ENCODE measurements at regions not wholly inside any gene's neighbourhood (a gene's known extent, or its start where the extent isn't known, plus 50 kb on each side); places are given as distances from the start of the nearest gene placed in this dataset.

- H3K27ac ChIP-seq = no peak overlapping the region
- H3K4me3 ChIP-seq = no peak overlapping the region
- no peaks in the 10 kb centered on the region for H3K27me3 ChIP-seq
- TF ChIP-seq POLR2A (IDR thresholded peaks at IDR 0.05) (no peak), EP300 (IDR thresholded peaks at IDR 0.05) (no peak), POLR2AphosphoS5 (IDR thresholded peaks at IDR 0.05) (no peak)
- TF ChIP-seq, protein P1, sequence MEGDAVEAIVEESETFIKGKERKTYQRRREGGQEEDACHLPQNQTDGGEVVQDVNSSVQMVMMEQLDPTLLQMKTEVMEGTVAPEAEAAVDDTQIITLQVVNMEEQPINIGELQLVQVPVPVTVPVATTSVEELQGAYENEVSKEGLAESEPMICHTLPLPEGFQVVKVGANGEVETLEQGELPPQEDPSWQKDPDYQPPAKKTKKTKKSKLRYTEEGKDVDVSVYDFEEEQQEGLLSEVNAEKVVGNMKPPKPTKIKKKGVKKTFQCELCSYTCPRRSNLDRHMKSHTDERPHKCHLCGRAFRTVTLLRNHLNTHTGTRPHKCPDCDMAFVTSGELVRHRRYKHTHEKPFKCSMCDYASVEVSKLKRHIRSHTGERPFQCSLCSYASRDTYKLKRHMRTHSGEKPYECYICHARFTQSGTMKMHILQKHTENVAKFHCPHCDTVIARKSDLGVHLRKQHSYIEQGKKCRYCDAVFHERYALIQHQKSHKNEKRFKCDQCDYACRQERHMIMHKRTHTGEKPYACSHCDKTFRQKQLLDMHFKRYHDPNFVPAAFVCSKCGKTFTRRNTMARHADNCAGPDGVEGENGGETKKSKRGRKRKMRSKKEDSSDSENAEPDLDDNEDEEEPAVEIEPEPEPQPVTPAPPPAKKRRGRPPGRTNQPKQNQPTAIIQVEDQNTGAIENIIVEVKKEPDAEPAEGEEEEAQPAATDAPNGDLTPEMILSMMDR (IDR thresholded peaks at IDR 0.05) = no peak
- intact Hi-C loops (cut with DNase I; ENCODE audit: low total_unique reads) = no loop called here
- peaks cover 0 to 5% (median 1%) of the 10 kb centered on the region in 4 donors for H3K9me3 ChIP-seq
- DNase-seq = no peak
- WGBS, 5 donors = 92 to 96% (median 94%) methylated on average over 11 of the region's 11 CpGs
- H3K4me1 ChIP-seq = no peaks in the 10 kb centered on the region
- H3K36me3 ChIP-seq = no peaks in the 10 kb centered on the region
These were observed 323.7 kb downstream of the THBS2 start for GRCh38 chr6:168929871-168930450.

- H3K36me3 ChIP-seq = no peaks in the 10 kb centered on the region
- 86 to 93% (median 90%) methylated on average over 10 of the region's 10 CpGs for WGBS, 5 donors
These were observed 325.6 kb downstream of the THBS2 start for GRCh38 chr6:168928012-168928411.

DNA sequence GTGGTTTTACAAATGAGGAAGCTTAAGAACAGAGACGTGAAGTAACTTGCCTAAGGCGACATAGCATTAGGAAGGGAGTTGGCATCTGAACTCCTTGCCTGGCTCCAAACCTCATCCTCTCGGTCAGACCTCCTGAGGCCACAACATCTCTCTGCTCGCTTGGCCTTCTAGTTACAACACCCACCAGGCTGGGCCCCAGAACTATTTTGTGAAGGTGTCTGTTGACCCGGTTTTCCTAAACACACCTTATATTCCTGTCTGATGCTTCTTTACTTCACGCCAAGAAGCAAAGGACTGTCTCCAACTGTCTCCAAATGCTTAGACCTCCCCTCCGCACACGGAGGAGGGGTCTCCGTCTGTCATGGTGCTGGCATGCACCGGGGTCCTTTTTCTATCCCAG is 326.6 kb downstream of the THBS2 start:
- Histone ChIP-seq H3K27me3 (no peaks in the 10 kb centered on the region), H3K27ac (no peak overlapping the region), H3K4me3 (no peak overlapping the region), H3K36me3 (no peaks in the 10 kb centered on the region), H3K4me1 (no peaks in the 10 kb centered on the region), H3K9me3 (peaks cover 0 to 3% (median under 1%) of the 10 kb centered on the region in 4 donors)
- no peak for DNase-seq
- TF ChIP-seq POLR2AphosphoS5 (IDR thresholded peaks at IDR 0.05) (no peak), POLR2A (IDR thresholded peaks at IDR 0.05) (no peak), EP300 (IDR thresholded peaks at IDR 0.05) (no peak)
- TF ChIP-seq, protein P1 (IDR thresholded peaks at IDR 0.05) = no peak
- 87 to 92% (median 91%) methylated on average over 10 of the region's 10 CpGs for WGBS, 5 donors
- intact Hi-C loops (cut with DNase I; ENCODE audit: low total_unique reads) = no loop called here

More at GRCh38 chr6:168928012-168928411, 325.6 kb downstream of the THBS2 start:
- intact Hi-C loops (cut with DNase I; ENCODE audit: low total_unique reads) = no loop called here
- no peak for TF ChIP-seq POLR2AphosphoS5 (IDR thresholded peaks at IDR 0.05)
- TF ChIP-seq, protein P1 (IDR thresholded peaks at IDR 0.05) = no peak
- no peak for TF ChIP-seq EP300 (IDR thresholded peaks at IDR 0.05)
- TF ChIP-seq POLR2A (IDR thresholded peaks at IDR 0.05) = no peak
- no peak overlapping the region for H3K27ac ChIP-seq
- H3K4me1 ChIP-seq = no peaks in the 10 kb centered on the region
- H3K9me3 ChIP-seq = peaks cover 0 to 5% (median 1%) of the 10 kb centered on the region in 4 donors
- H3K4me3 ChIP-seq = no peak overlapping the region
- no peak for DNase-seq
- H3K27me3 ChIP-seq = no peaks in the 10 kb centered on the region

DNA sequence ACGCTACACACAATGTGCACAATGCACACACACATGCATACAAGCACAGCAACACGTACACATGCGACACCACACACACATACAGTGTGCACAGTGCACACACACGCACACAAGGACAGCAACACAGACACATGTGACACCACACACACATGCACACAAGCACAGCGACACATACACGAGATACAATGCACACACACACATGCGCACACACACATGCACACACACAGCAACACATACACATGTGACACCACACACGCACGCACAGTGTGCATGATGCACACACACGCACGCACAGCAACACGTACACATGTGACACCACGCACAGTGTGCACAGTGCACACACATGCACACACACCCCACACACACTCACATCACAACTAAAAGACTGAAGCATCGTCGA is 327.3 kb downstream of the THBS2 start:
- H3K27me3 ChIP-seq = no peaks in the 10 kb centered on the region
- intact Hi-C loops (cut with DNase I; ENCODE audit: low total_unique reads) = no loop called here
- H3K9me3 ChIP-seq = peaks cover 0 to 3% (median 0%) of the 10 kb centered on the region in 4 donors
- DNase-seq = no peak
- no peaks in the 10 kb centered on the region for H3K4me1 ChIP-seq
- H3K36me3 ChIP-seq = no peaks in the 10 kb centered on the region
- TF ChIP-seq EP300 (IDR thresholded peaks at IDR 0.05) (no peak), POLR2A (IDR thresholded peaks at IDR 0.05) (no peak), POLR2AphosphoS5 (IDR thresholded peaks at IDR 0.05) (no peak)
- TF ChIP-seq, protein P1 (IDR thresholded peaks at IDR 0.05) = no peak
- no peak overlapping the region for H3K4me3 ChIP-seq
- no peak overlapping the region for H3K27ac ChIP-seq
- WGBS, 5 donors = 86 to 97% (median 95%) methylated on average over 13 to 15 of the region's 15 CpGs

Measured in stomach (tissue), 8 donors.